ENCODE measurements at regions not wholly inside any gene's neighbourhood (a gene's known extent, or its start where the extent isn't known, plus 50 kb on each side); places are given as distances from the start of the nearest gene placed in this dataset.
"Not testable (repeated sequence)": the region's sequence is repeated elsewhere in the genome, so short reads cannot be mapped to it uniquely, and the experiment has no call there.

- Histone ChIP-seq H3K27me3 (ENCODE audit: control insufficient read depth, insufficient read depth, low read length) (no peaks in the 10 kb centered on the region), H3K9me3 (ENCODE audit: control insufficient read depth, insufficient read depth, low read length) (peaks cover 31% of the 10 kb centered on the region), H3K4me3 (ENCODE audit: low read depth, low read length) (no peak overlapping the region), H3K27ac (ENCODE audit: low read depth, low read length) (no peak overlapping the region)
- no peak for DNase-seq (ENCODE audit: low read depth, low spot score)
- POLR2A ChIA-PET: no interaction called here
- TF ChIP-seq CTCF (IDR thresholded peaks at IDR 0.05; ENCODE audit: low read depth, low read length): no peak
- CTCF ChIA-PET: no interaction called here
These were observed 306.7 kb upstream of the BRINP1 start for GRCh38 chr9:119675951-119676350.

GRCh38 chr9:119672763-119673162 lies 303.5 kb upstream of the BRINP1 start:
- DNase-seq (ENCODE audit: low read depth, low spot score); CTCF ChIA-PET; H3K27me3 ChIP-seq (ENCODE audit: control insufficient read depth, insufficient read depth, low read length); H3K27ac ChIP-seq (ENCODE audit: low read depth, low read length); POLR2A ChIA-PET; H3K4me3 ChIP-seq (ENCODE audit: low read depth, low read length): not testable (repeated sequence)
- H3K9me3 ChIP-seq (ENCODE audit: control insufficient read depth, insufficient read depth, low read length): peaks cover 22% of the 10 kb centered on the region

- POLR2A ChIA-PET: no interaction called here
- TF ChIP-seq CTCF (IDR thresholded peaks at IDR 0.05; ENCODE audit: low read depth, low read length): no peak
- Histone ChIP-seq H3K27ac (ENCODE audit: low read depth, low read length) (no peak overlapping the region), H3K27me3 (ENCODE audit: control insufficient read depth, insufficient read depth, low read length) (no peaks in the 10 kb centered on the region), H3K4me3 (ENCODE audit: low read depth, low read length) (no peak overlapping the region), H3K9me3 (ENCODE audit: control insufficient read depth, insufficient read depth, low read length) (peaks cover 10% of the 10 kb centered on the region; the same call in 1 of the 2 replicates)
- DNase-seq (ENCODE audit: low read depth, low spot score): no peak
- CTCF ChIA-PET: no interaction called here
These were observed 298.7 kb upstream of the BRINP1 start for GRCh38 chr9:119667916-119668315.

DNA sequence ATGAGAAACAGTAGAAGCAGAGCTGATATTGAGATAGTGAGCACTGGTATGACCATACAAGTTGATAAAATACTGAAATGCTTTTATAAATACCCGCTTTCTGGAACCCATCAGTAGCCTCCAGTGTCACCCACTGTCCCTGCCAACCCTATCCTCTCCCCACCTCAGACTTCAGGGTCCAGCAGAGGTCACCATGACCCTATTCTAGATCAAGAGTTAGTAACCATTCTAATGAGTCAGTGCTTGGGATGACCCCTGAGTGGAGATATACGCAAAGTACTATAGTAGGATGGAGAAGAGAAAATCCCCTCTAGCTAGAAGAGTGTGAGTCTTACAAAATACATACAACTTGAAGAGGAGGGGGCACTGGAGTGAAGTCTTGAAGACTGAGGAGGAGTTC lies 297.9 kb upstream of the BRINP1 start:
- Histone ChIP-seq H3K27ac (ENCODE audit: low read depth, low read length) (no peak overlapping the region), H3K4me3 (ENCODE audit: low read depth, low read length) (no peak overlapping the region), H3K9me3 (ENCODE audit: control insufficient read depth, insufficient read depth, low read length) (peaks cover 10% of the 10 kb centered on the region; the same call in 1 of the 2 replicates), H3K27me3 (ENCODE audit: control insufficient read depth, insufficient read depth, low read length) (no peaks in the 10 kb centered on the region)
- no peak for DNase-seq (ENCODE audit: low read depth, low spot score)
- POLR2A ChIA-PET: no interaction called here
- CTCF ChIA-PET: no interaction called here
- TF ChIP-seq CTCF (IDR thresholded peaks at IDR 0.05; ENCODE audit: low read depth, low read length): no peak

DNA sequence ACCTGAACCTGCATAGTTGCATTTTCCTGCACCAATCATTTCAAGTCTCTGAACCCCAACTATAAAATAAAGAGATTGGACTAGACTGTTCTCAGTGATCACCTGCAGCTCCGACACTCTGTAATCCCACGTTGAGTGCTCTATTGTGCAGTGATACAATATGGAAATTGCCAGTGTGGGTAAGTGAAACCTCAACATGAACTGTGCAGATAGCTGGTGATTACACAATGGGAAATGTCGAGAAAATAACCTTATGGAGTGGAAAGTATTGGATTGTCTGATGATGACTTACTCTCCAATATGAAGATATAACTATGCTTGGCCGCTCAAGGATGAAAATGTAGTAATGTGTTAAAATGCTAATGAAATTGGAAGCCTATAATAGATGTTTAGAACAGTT lies 293.1 kb upstream of the BRINP1 start:
- DNase-seq (ENCODE audit: low read depth, low spot score): no peak
- no peaks in the 10 kb centered on the region for H3K27me3 ChIP-seq (ENCODE audit: control insufficient read depth, insufficient read depth, low read length)
- H3K27ac ChIP-seq (ENCODE audit: low read depth, low read length): no peak overlapping the region
- POLR2A ChIA-PET: no interaction called here
- CTCF ChIA-PET: no interaction called here
- no peak overlapping the region for H3K4me3 ChIP-seq (ENCODE audit: low read depth, low read length)
- no peak for TF ChIP-seq CTCF (IDR thresholded peaks at IDR 0.05; ENCODE audit: low read depth, low read length)
- H3K9me3 ChIP-seq (ENCODE audit: control insufficient read depth, insufficient read depth, low read length): peaks cover 7% of the 10 kb centered on the region

DNA sequence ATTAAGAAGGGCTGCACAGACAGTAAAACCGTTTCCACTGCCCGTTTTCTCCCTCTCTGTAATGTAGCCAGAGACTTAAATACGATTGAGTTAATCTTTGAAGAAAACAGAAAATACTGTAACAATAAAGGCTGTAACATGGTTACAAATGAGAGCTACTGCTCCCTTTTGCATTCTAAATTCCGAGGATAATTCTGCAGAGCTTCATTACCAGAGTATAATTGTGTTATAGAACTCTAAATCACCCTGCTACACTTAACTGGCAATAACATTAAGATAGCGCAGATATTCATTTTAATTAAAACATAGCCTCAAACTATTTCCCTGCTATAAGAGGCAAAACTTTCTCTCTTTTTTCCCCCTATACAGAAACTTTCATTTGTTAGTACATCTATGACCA lies 283.7 kb upstream of the BRINP1 start:
- no peak for DNase-seq (ENCODE audit: low read depth, low spot score)
- POLR2A ChIA-PET: no interaction called here
- H3K27ac ChIP-seq (ENCODE audit: low read depth, low read length): no peak overlapping the region
- peaks cover 5% of the 10 kb centered on the region for H3K9me3 ChIP-seq (ENCODE audit: control insufficient read depth, insufficient read depth, low read length)
- H3K4me3 ChIP-seq (ENCODE audit: low read depth, low read length): no peak overlapping the region
- no peaks in the 10 kb centered on the region for H3K27me3 ChIP-seq (ENCODE audit: control insufficient read depth, insufficient read depth, low read length)
- no peak for TF ChIP-seq CTCF (IDR thresholded peaks at IDR 0.05; ENCODE audit: low read depth, low read length)
- CTCF ChIA-PET: no interaction called here

Measured in AG04450 (cell line).